Ovary (tissue), 7 donors: ENCODE measurements at regions not wholly inside any gene's neighbourhood (a gene's known extent, or its start where the extent isn't known, plus 50 kb on each side); places are given as distances from the start of the nearest gene placed in this dataset. TPM values are rescaled to one million over a fixed set of nuclear protein-coding genes. Genes with fewer than 3 reads are reported as not detected.

Experiments
- DNase-seq, 5 donors: peaks; one replicate each; pipeline ENCODE4 v3.0.0-alpha.2; 2019 to 2020
- H3K27ac ChIP-seq, 2 donors: fragments of 200-600 bp; one replicate each; pipeline versions ENCODE4 v1.5.1 to v1.8.0; 2019 to 2022
- H3K27me3 ChIP-seq: fragments of 200-600 bp; one replicate; pipeline ENCODE4 v1.8.0; 2022
- H3K36me3 ChIP-seq: fragments of 200-600 bp; sonication (generic); one replicate; pipeline ENCODE4 v1.5.1; 2019
- H3K4me1 ChIP-seq: one replicate; pipeline ENCODE4 v1.8.1; 2013; ENCODE audit warnings: mild to moderate bottlenecking, moderate library complexity; ENCODE audit not compliant: insufficient read depth
- H3K4me3 ChIP-seq: fragments of 200-600 bp; sonication (generic); one replicate; pipeline ENCODE4 v1.5.1; 2017
- H3K9me3 ChIP-seq, 2 donors: fragments of 200-600 bp in 1 of 2; sonication (generic) in 1 of 2; one replicate each; pipeline versions ENCODE4 v1.5.1 to v1.8.1; 2013 to 2019; ENCODE audit warnings: mild to moderate bottlenecking in 1 of 2, moderate library complexity in 1 of 2
- CTCF ChIP-seq, 3 donors: fragments of 450-650 bp in 2 of 3; fragments of 200-600 bp in 1 of 3; IDR thresholded peaks; one replicate each; pipeline versions ENCODE4 v1.5.1 to v1.8.0; 2016 to 2022; ENCODE audit warnings: antibody characterized with exemption in 3 of 3, mild to moderate bottlenecking in 1 of 3
- EP300 ChIP-seq: sonication (generic); formaldehyde crosslinking; IDR thresholded peaks from one replicate; pipeline ENCODE4 v1.6.1; 2017; ENCODE audit warnings: antibody characterized with exemption
- POLR2A ChIP-seq: fragments of 450-650 bp; IDR thresholded peaks from one replicate; pipeline ENCODE4 v1.6.1; 2017; ENCODE audit warnings: antibody characterized with exemption, mild to moderate bottlenecking, moderate library complexity
- WGBS, 3 donors: extraction: QIAGEN DNeasy Blood & Tissue Kit in 1 of 3; methylation state at CpG; one replicate each; pipeline versions ENCODE4 v1.1.5 to v1.1.7; 2013 to 2017; 5-methylcytosine and 5-hydroxymethylcytosine counted together
- intact Hi-C, 4 donors: fragments of 100-400 bp; cut with DNase I; formaldehyde crosslinking; loops; one replicate each; pipeline versions ENCODE4 v1.11.0 to v1.15.1; 2022 to 2023
- small RNA-seq: library from RNA; depleted of rRNA; stranded (forward); fragments of <200 nt; gene quantifications from one replicate; pipeline ENCODE3, GENCODE V24; 2016
- donor health status: DM: no; HTN: no; CAD: no; lungs with moderate emphysema.
- donor health status: DM: no; HTN: no; CAD: no.
- donor health status: Bipolar disorder and iron deficiency.
- donor health status: DM: no; HTN: no; CAD: no.
- donor health status: DM: yes; HTN: yes; CAD: no.

DNA sequence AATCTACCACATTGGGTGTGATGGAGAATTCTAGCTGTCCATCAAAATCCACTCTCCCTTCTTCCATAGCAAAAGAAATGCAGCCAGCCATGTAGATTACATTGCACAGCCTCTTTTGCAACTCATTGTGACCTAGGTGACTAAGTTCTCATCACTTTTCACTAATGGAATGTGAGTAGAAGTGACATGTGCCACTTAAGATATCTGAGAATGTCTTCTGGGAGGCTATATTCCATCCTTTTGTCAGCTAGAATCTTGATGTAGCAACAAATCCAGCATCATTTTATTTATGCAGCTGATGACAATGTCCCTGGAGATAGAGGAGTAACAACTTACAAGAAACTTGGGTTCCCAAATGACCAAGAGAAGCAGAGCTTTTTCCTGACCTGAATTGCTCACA lies 61.5 kb upstream of the API5 start:
- no peaks in the 10 kb centered on the region for H3K36me3 ChIP-seq
- no peak overlapping the region for H3K4me3 ChIP-seq
- H3K27me3 ChIP-seq = no peaks in the 10 kb centered on the region
- no peak for TF ChIP-seq CTCF (IDR thresholded peaks at IDR 0.05)
- no peak for TF ChIP-seq POLR2A
- no peak for TF ChIP-seq EP300
- no peak overlapping the region for H3K27ac ChIP-seq
- H3K9me3 ChIP-seq = no peaks in the 10 kb centered on the region
- no peak for DNase-seq
- intact Hi-C loops = no loop called here
- H3K4me1 ChIP-seq = no peaks in the 10 kb centered on the region

DNA sequence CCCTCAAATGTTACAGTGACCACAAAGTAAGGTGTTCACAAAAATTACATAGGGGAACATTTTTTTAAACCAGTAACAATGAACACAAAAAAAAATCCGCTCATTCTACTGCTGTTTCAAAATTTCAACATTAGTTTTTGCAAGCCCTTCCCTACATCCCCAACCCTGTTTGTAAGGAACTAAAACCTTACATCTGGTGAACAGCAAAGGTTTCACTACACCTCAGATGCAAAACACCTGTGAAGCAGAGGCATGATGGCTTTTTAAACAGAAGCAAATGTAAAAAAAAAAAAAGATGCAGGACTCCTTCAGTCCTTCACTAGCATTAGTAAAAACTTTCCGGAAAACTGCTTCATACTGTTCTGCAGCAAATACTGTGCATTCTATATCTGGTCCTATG lies 50.0 kb upstream of the API5 start:
- Histone ChIP-seq H3K4me3 (no peak overlapping the region), H3K27me3 (no peaks in the 10 kb centered on the region), H3K4me1 (no peaks in the 10 kb centered on the region), H3K27ac (no peak overlapping the region), H3K9me3 (no peaks in the 10 kb centered on the region), H3K36me3 (no peaks in the 10 kb centered on the region)
- intact Hi-C loops = no loop called here
- DNase-seq = no peak
- 40 to 63% (median 52%) methylated on average over 2 of the region's 2 CpGs for WGBS, 3 donors
- TF ChIP-seq CTCF (IDR thresholded peaks at IDR 0.05) (no peak), EP300 (no peak), POLR2A (no peak)

Small RNAs in the stretch of these regions (small RNA-seq; reads per million reads assigned to genes)
- gene AC021006.3 = not detected
- not detected for gene AC109810.1
